ENCODE measurements at regions not wholly inside any gene's neighbourhood (a gene's known extent, or its start where the extent isn't known, plus 50 kb on each side); places are given as distances from the start of the nearest gene placed in this dataset.
A peak's percentile ranks its signal among the peaks of the same experiment; 100 is the strongest.

GRCh38 chr14:98819132-98819866 is 452.7 kb downstream of the BCL11B start:
- H3K27ac Mint-ChIP-seq: peak overlapping the region; percentile 96
- H3K4me3 Mint-ChIP-seq: peak overlapping the region; percentile 24
- no peak overlapping the region for H3K27ac ChIP-seq (ENCODE audit: low read depth, low read length)

GRCh38 chr14:98819867-98820206 is 452.2 kb downstream of the BCL11B start:
- Histone ChIP-seq H3K9me3 (ENCODE audit: control insufficient read depth, low read length) (no peaks in the 10 kb centered on the region), H3K4me3 (ENCODE audit: low read length) (no peak overlapping the region), H3K27me3 (ENCODE audit: control insufficient read depth, insufficient read depth, low read length, poor library complexity, severe bottlenecking) (no peaks in the 10 kb centered on the region), H3K27ac (ENCODE audit: low read depth, low read length) (no peak overlapping the region), H3K36me3 (ENCODE audit: control insufficient read depth, insufficient read depth, low read length) (no peaks in the 10 kb centered on the region), H3K9ac (ENCODE audit: extremely low read depth, low read length, poor library complexity, severe bottlenecking) (no peak overlapping the region), H3K4me1 (ENCODE audit: control insufficient read depth, insufficient read depth, low read length) (peaks cover 3% of the 10 kb centered on the region)
- TF ChIP-seq CTCF (conservative IDR thresholded peaks at IDR 0.05): no peak
- Mint-ChIP-seq H3K4me1 (peaks cover 36% of the 10 kb centered on the region), H3K4me3 (peak overlapping the region; percentile 24), H3K36me3 (ENCODE audit: low read depth) (no peaks in the 10 kb centered on the region), H3K27ac (peak overlapping the region; percentile 96), H3K27me3 (ENCODE audit: insufficient read depth) (no peaks in the 10 kb centered on the region), H3K9me3 (no peaks in the 10 kb centered on the region)
- no peak for DNase-seq
- WGBS, 2 experiments (ENCODE audit: insufficient coverage in 1 of 2, insufficient read length in 1 of 2): 59% methylated on average over 2 of the region's 2 CpGs; no CpG with 5 or more reads in 1 of the 2 experiments

More at GRCh38 chr14:98819132-98819866, 452.7 kb downstream of the BCL11B start:
- Histone ChIP-seq H3K36me3 (ENCODE audit: control insufficient read depth, insufficient read depth, low read length) (no peaks in the 10 kb centered on the region), H3K4me3 (ENCODE audit: low read length) (no peak overlapping the region), H3K4me1 (ENCODE audit: control insufficient read depth, insufficient read depth, low read length) (peaks cover 3% of the 10 kb centered on the region), H3K27me3 (ENCODE audit: control insufficient read depth, insufficient read depth, low read length, poor library complexity, severe bottlenecking) (no peaks in the 10 kb centered on the region), H3K9ac (ENCODE audit: extremely low read depth, low read length, poor library complexity, severe bottlenecking) (no peak overlapping the region), H3K9me3 (ENCODE audit: control insufficient read depth, low read length) (no peaks in the 10 kb centered on the region)
- 63 to 100% methylated on average over 2 to 9 of the region's 9 CpGs for WGBS, 2 experiments (ENCODE audit: insufficient coverage in 1 of 2, insufficient read length in 1 of 2)
- H3K36me3 Mint-ChIP-seq (ENCODE audit: low read depth): no peaks in the 10 kb centered on the region
- H3K4me1 Mint-ChIP-seq: peaks cover 36% of the 10 kb centered on the region
- no peaks in the 10 kb centered on the region for H3K27me3 Mint-ChIP-seq (ENCODE audit: insufficient read depth)
- DNase-seq: peak; percentile 96
- no peak for TF ChIP-seq CTCF (conservative IDR thresholded peaks at IDR 0.05)
- H3K9me3 Mint-ChIP-seq: no peaks in the 10 kb centered on the region

- Histone ChIP-seq H3K4me1 (ENCODE audit: control insufficient read depth, insufficient read depth, low read length) (peaks cover 3% of the 10 kb centered on the region), H3K36me3 (ENCODE audit: control insufficient read depth, insufficient read depth, low read length) (no peaks in the 10 kb centered on the region), H3K4me3 (ENCODE audit: low read length) (no peak overlapping the region), H3K9ac (ENCODE audit: extremely low read depth, low read length, poor library complexity, severe bottlenecking) (no peak overlapping the region), H3K27ac (ENCODE audit: low read depth, low read length) (no peak overlapping the region), H3K9me3 (ENCODE audit: control insufficient read depth, low read length) (no peaks in the 10 kb centered on the region), H3K27me3 (ENCODE audit: control insufficient read depth, insufficient read depth, low read length, poor library complexity, severe bottlenecking) (no peaks in the 10 kb centered on the region)
- no peak overlapping the region for H3K4me3 Mint-ChIP-seq
- peaks cover 33% of the 10 kb centered on the region for H3K4me1 Mint-ChIP-seq
- TF ChIP-seq CTCF (conservative IDR thresholded peaks at IDR 0.05): no peak
- H3K36me3 Mint-ChIP-seq (ENCODE audit: low read depth): no peaks in the 10 kb centered on the region
- H3K27ac Mint-ChIP-seq: no peak overlapping the region
- WGBS, 2 experiments (ENCODE audit: insufficient coverage in 1 of 2, insufficient read length in 1 of 2): 84% methylated on average over 2 of the region's 3 CpGs; no CpG with 5 or more reads in 1 of the 2 experiments
- H3K27me3 Mint-ChIP-seq (ENCODE audit: insufficient read depth): no peaks in the 10 kb centered on the region
- no peak for DNase-seq
- no peaks in the 10 kb centered on the region for H3K9me3 Mint-ChIP-seq
Measured at GRCh38 chr14:98822917-98823316, 449.1 kb downstream of the BCL11B start.

All from endodermal cell (in vitro differentiated cells).